ENCODE measurements at regions not wholly inside any gene's neighbourhood (a gene's known extent, or its start where the extent isn't known, plus 50 kb on each side); places are given as distances from the start of the nearest gene placed in this dataset.

- H2AK5ac ChIP-seq (ENCODE audit: insufficient read length, low read length), result no peak overlapping the region
- H3T11ph ChIP-seq (ENCODE audit: low read length), result no peak overlapping the region
- Mint-ChIP-seq H3K9me3 (no peaks in the 10 kb centered on the region), H3K27me3 (ENCODE audit: low read depth) (peaks cover 3% of the 10 kb centered on the region), H3K4me3 (no peak overlapping the region), H3K27ac (no peak overlapping the region), H3K36me3 (ENCODE audit: insufficient read depth in 1 of 3, low read depth in 3 of 3) (no peaks in the 10 kb centered on the region), H3K4me1 (no peaks in the 10 kb centered on the region)
- no peak overlapping the region for H3K14ac ChIP-seq (ENCODE audit: insufficient read depth, low read length)
- H3K79me1 ChIP-seq (ENCODE audit: insufficient read depth, low read depth, low read length, poor library complexity, severe bottlenecking), result no peaks in the 10 kb centered on the region
- H2BK20ac ChIP-seq (ENCODE audit: low read depth, low read length, poor library complexity, severe bottlenecking), result no peak overlapping the region
- DNase-seq, result no peak
- H4K91ac ChIP-seq (ENCODE audit: insufficient read length, low read depth, low read length), result no peak overlapping the region
- WGBS (ENCODE audit: extremely low coverage, insufficient read length, low lambda C conversion rate), result no CpG with 5 or more reads among the region's 3 CpGs
- H4K5ac ChIP-seq (ENCODE audit: insufficient read length, low read depth, low read length), result no peak overlapping the region
- no peak for TF ChIP-seq CTCF (conservative IDR thresholded peaks at IDR 0.05)
- no peak overlapping the region for H2AFZ ChIP-seq (ENCODE audit: low read length)
- H2BK5ac ChIP-seq (ENCODE audit: insufficient read length, low read length), result no peak overlapping the region
- no peak overlapping the region for H3K56ac ChIP-seq (ENCODE audit: insufficient read length, low read depth, low read length)
- H2BK120ac ChIP-seq (ENCODE audit: low read depth, low read length, poor library complexity, severe bottlenecking), result no peak overlapping the region
- no peak overlapping the region for H3K23ac ChIP-seq (ENCODE audit: insufficient read length, low read depth, low read length)
- no peak overlapping the region for H3K27ac ChIP-seq (ENCODE audit: insufficient read length, low read depth, low read length)
- no peak overlapping the region for H3K4me2 ChIP-seq (ENCODE audit: insufficient read depth, insufficient read length, low read length)
- no peaks in the 10 kb centered on the region for H3K23me2 ChIP-seq (ENCODE audit: insufficient read length, low read depth, low read length, poor library complexity, severe bottlenecking)
- H3K79me2 ChIP-seq (ENCODE audit: insufficient read depth, low read length), result no peaks in the 10 kb centered on the region
- H3K9ac ChIP-seq (ENCODE audit: extremely low read depth, insufficient read length, low read length), result no peak overlapping the region
- H3K27me3 ChIP-seq (ENCODE audit: insufficient read depth, low read length), result no peaks in the 10 kb centered on the region
- no peak overlapping the region for H3K4ac ChIP-seq (ENCODE audit: low read depth, low read length)
- H4K20me1 ChIP-seq (ENCODE audit: control insufficient read depth, insufficient read depth, insufficient read length), result no peaks in the 10 kb centered on the region
- H2BK15ac ChIP-seq (ENCODE audit: low read depth, low read length), result no peak overlapping the region
- no peak overlapping the region for H2BK12ac ChIP-seq (ENCODE audit: insufficient read length, low read depth, low read length)
- H4K8ac ChIP-seq (replicated peaks; ENCODE audit: insufficient read length, low read depth, low read length), result no peak overlapping the region
- no peaks in the 10 kb centered on the region for H3K4me1 ChIP-seq (ENCODE audit: insufficient read depth, low read length)
- no peak overlapping the region for H3K18ac ChIP-seq (ENCODE audit: insufficient read length, low read depth, low read length)
- no peaks in the 10 kb centered on the region for H3K9me3 ChIP-seq (ENCODE audit: control insufficient read depth, low read depth, low read length)
Observed at GRCh38 chr7:114062810-114063209, 144.0 kb upstream of the PPP1R3A start.
